NB4 (cell line): ENCODE measurements at regions not wholly inside any gene's neighbourhood (a gene's known extent, or its start where the extent isn't known, plus 50 kb on each side); places are given as distances from the start of the nearest gene placed in this dataset.

Experiments
- DNase-seq: peaks from one replicate; pipeline ENCODE4 v3.0.0; 2010; ENCODE audit warnings: low read depth
- H3K4me3 ChIP-seq: one replicate; pipeline ENCODE4 v1.5.1; 2011; ENCODE audit warnings: mild to moderate bottlenecking, low read depth, low read length, moderate library complexity
- CTCF ChIP-seq: IDR thresholded peaks from one replicate; pipeline ENCODE4 v1.5.1; 2012; ENCODE audit warnings: low read depth, low read length
- MAX ChIP-seq: IDR thresholded peaks from 2 replicates; pipeline ENCODE4 v1.6.1; 2011; ENCODE audit warnings: low read depth, low read length
- MYC ChIP-seq: IDR thresholded peaks from 2 replicates; pipeline ENCODE4 v1.6.1; 2011; ENCODE audit warnings: low read depth, low read length
- POLR2A ChIP-seq: IDR thresholded peaks from 2 replicates; pipeline ENCODE4 v1.6.1; 2011; ENCODE audit warnings: mild to moderate bottlenecking; ENCODE audit not compliant: insufficient read length; ENCODE audit errors: extremely low read depth

- no peak for DNase-seq
- no peak for TF ChIP-seq MYC
- no peak for TF ChIP-seq MAX
- TF ChIP-seq POLR2A: no peak
- TF ChIP-seq CTCF: no peak
- no peak overlapping the region for H3K4me3 ChIP-seq
Measured at GRCh38 chr2:83674050-83674449, 785.0 kb downstream of the SUCLG1 start.

- no peak for DNase-seq
- no peak overlapping the region for H3K4me3 ChIP-seq
- TF ChIP-seq MYC (no peak), MAX (no peak), POLR2A (no peak), CTCF (no peak)
Measured at GRCh38 chr2:83665894-83666293, 793.2 kb downstream of the SUCLG1 start.

- DNase-seq: no peak
- no peak overlapping the region for H3K4me3 ChIP-seq
- TF ChIP-seq MAX: no peak
- TF ChIP-seq POLR2A: no peak
- no peak for TF ChIP-seq MYC
- no peak for TF ChIP-seq CTCF
Measured at GRCh38 chr2:83665154-83665553, 793.9 kb downstream of the SUCLG1 start.

- H3K4me3 ChIP-seq: no peak overlapping the region
- no peak for DNase-seq
- no peak for TF ChIP-seq POLR2A
- no peak for TF ChIP-seq CTCF
- no peak for TF ChIP-seq MYC
- no peak for TF ChIP-seq MAX
Measured at GRCh38 chr2:83661711-83662110, 797.4 kb downstream of the SUCLG1 start.

GRCh38 chr2:83654091-83654611 lies 804.9 kb downstream of the SUCLG1 start:
- no peak for DNase-seq
- TF ChIP-seq MYC: no peak
- TF ChIP-seq CTCF: no peak
- no peak for TF ChIP-seq POLR2A
- TF ChIP-seq MAX: no peak
- no peak overlapping the region for H3K4me3 ChIP-seq

- no peak overlapping the region for H3K4me3 ChIP-seq
- TF ChIP-seq CTCF (no peak), MAX (no peak), MYC (no peak), POLR2A (no peak)
- no peak for DNase-seq
Measured at GRCh38 chr2:83650898-83651297, 808.2 kb downstream of the SUCLG1 start.
